HFF-Myc (cell line): ENCODE measurements at regions not wholly inside any gene's neighbourhood (a gene's known extent, or its start where the extent isn't known, plus 50 kb on each side); places are given as distances from the start of the nearest gene placed in this dataset.

Experiments used
- DNase-seq: peaks from one replicate; pipeline ENCODE4 v3.0.0-alpha.2; 2011; ENCODE audit warnings: low read depth; ENCODE audit errors: extremely low read depth
- H3K4me3 ChIP-seq: replicated peaks from 2 replicates; pipeline ENCODE4 v1.5.1; 2011; ENCODE audit warnings: low read depth, mild to moderate bottlenecking, control low read depth, low read length
- CTCF ChIP-seq: IDR thresholded peaks from 2 replicates; pipeline ENCODE4 v1.5.1; 2012; ENCODE audit warnings: mild to moderate bottlenecking, low read depth, low read length, control low read depth; ENCODE audit errors: missing control alignments

DNA sequence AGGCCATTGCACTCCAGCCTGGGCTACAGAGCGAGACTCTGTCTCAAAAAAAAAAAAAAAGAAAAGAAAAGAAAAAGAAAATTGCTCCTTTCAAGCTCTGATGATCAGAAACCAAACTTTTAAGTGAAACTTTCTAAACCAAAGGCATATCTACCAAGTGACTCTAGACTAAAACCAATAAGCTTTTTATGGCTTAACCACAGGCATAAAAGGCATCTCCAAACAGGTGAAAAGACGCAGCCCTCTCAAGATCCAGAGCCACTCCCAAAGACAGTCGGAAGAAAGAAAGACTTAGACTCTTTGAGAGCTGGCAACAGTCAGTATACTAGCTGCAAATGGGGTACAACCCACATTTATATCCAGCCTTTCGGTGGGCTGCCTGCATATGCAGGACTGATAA is 117.1 kb upstream of the AP1S2 start:
- no peak for DNase-seq
- no peak for TF ChIP-seq CTCF
- no peak overlapping the region for H3K4me3 ChIP-seq

- no peak for DNase-seq
- H3K4me3 ChIP-seq = no peak overlapping the region
- no peak for TF ChIP-seq CTCF
Observed at GRCh38 chrX:15963858-15964257, 109.2 kb upstream of the AP1S2 start.

GRCh38 chrX:15960237-15960636 is 105.6 kb upstream of the AP1S2 start:
- no peak for TF ChIP-seq CTCF
- no peak overlapping the region for H3K4me3 ChIP-seq
- no peak for DNase-seq

- no peak overlapping the region for H3K4me3 ChIP-seq
- no peak for TF ChIP-seq CTCF
- no peak for DNase-seq
Observed at GRCh38 chrX:15956681-15957080, 102.1 kb upstream of the AP1S2 start.

GRCh38 chrX:15953801-15954200 is 99.2 kb upstream of the AP1S2 start:
- H3K4me3 ChIP-seq = no peak overlapping the region
- DNase-seq = no peak
- no peak for TF ChIP-seq CTCF

GRCh38 chrX:15952212-15952611 is 97.6 kb upstream of the AP1S2 start:
- TF ChIP-seq CTCF = no peak
- no peak overlapping the region for H3K4me3 ChIP-seq

DNA sequence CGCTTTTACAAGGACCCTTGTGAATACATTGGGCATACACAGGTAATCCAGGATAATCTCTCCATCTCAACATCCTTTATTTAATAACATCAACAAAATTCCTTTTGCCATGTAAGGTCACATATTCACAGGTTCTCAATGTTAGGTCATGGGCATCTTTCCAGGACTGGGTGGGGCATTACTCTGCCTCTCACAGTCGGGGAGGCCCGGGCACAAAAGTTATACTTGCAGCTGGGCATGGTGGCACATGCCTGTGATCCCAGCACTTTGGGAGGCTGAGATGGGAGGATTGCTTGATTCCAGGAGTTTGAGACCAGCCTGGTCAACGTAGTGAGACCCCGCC is 93.7 kb upstream of the AP1S2 start:
- H3K4me3 ChIP-seq = no peak overlapping the region
- no peak for TF ChIP-seq CTCF
- no peak for DNase-seq

More at GRCh38 chrX:15952212-15952611, 97.6 kb upstream of the AP1S2 start:
- no peak for DNase-seq
